PC-3 (cell line): ENCODE measurements at regions not wholly inside any gene's neighbourhood (a gene's known extent, or its start where the extent isn't known, plus 50 kb on each side); places are given as distances from the start of the nearest gene placed in this dataset.

Experiments
- ATAC-seq: fragments of 200-7000 bp; cut with Tn5 transposase; 2 replicates; pipeline ENCODE4 v1.9.1; 2020; ENCODE audit warnings: mild to moderate bottlenecking, moderate library complexity
- BruUV-seq: library from RNA; stranded (reverse); fragments of 400-500 nt; replicated peaks from 2 replicates; lab custom pipeline; 2021; lab: Mats Ljungman, UMichigan
- CTCF ChIA-PET: fragments of 300-600 bp; sonication (Branson Sonifier 250); formaldehyde crosslinking; loops from one replicate; lab custom pipeline; 2022; ENCODE audit warnings: antibody characterized with exemption; lab: Charles Lee
- POLR2A ChIA-PET: fragments of 300-600 bp; sonication (Branson Sonifier 250); formaldehyde crosslinking; loops from one replicate; lab custom pipeline; 2022; ENCODE audit warnings: antibody characterized with exemption; ENCODE audit not compliant: unreplicated experiment; lab: Charles Lee
- DNase-seq: peaks from one replicate; pipeline ENCODE4 v3.0.0-alpha.2; 2015
- H2AFZ ChIP-seq: fragments of 300-600 bp; sonication (generic); 2 replicates; pipeline ENCODE4 v1.6.0; 2016; ENCODE audit warnings: antibody characterized with exemption, low read length
- H3F3A ChIP-seq: fragments of 300-600 bp; sonication (generic); one replicate; pipeline ENCODE4 v1.6.0; 2017; ENCODE audit warnings: antibody characterized with exemption, low read length, control low read depth, mild to moderate bottlenecking; ENCODE audit not compliant: unreplicated experiment
- H3K27ac ChIP-seq: fragments of 300-600 bp; sonication (generic); 2 replicates; pipeline ENCODE4 v1.5.1; 2016; ENCODE audit warnings: mild to moderate bottlenecking, low read length
- H3K27me3 ChIP-seq: fragments of 300-600 bp; sonication (generic); 2 replicates; pipeline ENCODE4 v1.6.1; 2016; ENCODE audit warnings: low read length, mixed read lengths
- H3K36me3 ChIP-seq: fragments of 300-600 bp; sonication (generic); 2 replicates; pipeline ENCODE4 v1.6.1; 2016; ENCODE audit warnings: low read depth, mixed run types, low read length, mixed read lengths
- H3K4me1 ChIP-seq: fragments of 300-600 bp; sonication (generic); 2 replicates; pipeline ENCODE4 v1.5.1; 2016; ENCODE audit warnings: low read length; ENCODE audit not compliant: insufficient read depth
- H3K4me2 ChIP-seq: fragments of 300-600 bp; sonication (generic); 2 replicates; pipeline ENCODE4 v1.6.0; 2016; ENCODE audit warnings: low read length
- H3K4me3 ChIP-seq: fragments of 300-600 bp; sonication (generic); 2 replicates; pipeline ENCODE4 v1.5.1; 2016; ENCODE audit warnings: mild to moderate bottlenecking, low read length, mixed read lengths
- H3K79me2 ChIP-seq: fragments of 300-600 bp; sonication (generic); 2 replicates; pipeline ENCODE4 v1.6.1; 2017; ENCODE audit warnings: low read length, mixed read lengths
- H3K9ac ChIP-seq: fragments of 300-600 bp; sonication (generic); 2 replicates; pipeline ENCODE4 v1.6.0; 2016; ENCODE audit warnings: mild to moderate bottlenecking, low read length
- H3K9me2 ChIP-seq: fragments of 300-600 bp; sonication (generic); replicated peaks from 2 replicates; pipeline ENCODE4 v1.6.1; 2016; ENCODE audit warnings: mixed run types, low read length, mixed read lengths
- H3K9me3 ChIP-seq: fragments of 300-600 bp; sonication (generic); 2 replicates; pipeline ENCODE4 v1.6.1; 2016; ENCODE audit warnings: low read length, mixed read lengths
- H4K20me1 ChIP-seq: fragments of 300-600 bp; sonication (generic); 2 replicates; pipeline ENCODE4 v1.6.1; 2016; ENCODE audit warnings: low read length, mixed read lengths
- CTCF ChIP-seq: fragments of 300-600 bp; sonication (generic); conservative IDR thresholded peaks from 2 replicates; pipeline ENCODE4 v1.5.1; 2017; ENCODE audit warnings: antibody characterized with exemption, low read depth, mild to moderate bottlenecking, low read length
- EZH2 ChIP-seq: fragments of 300-600 bp; sonication (generic); IDR thresholded peaks from one replicate; pipeline ENCODE4 v1.6.1; 2017; ENCODE audit warnings: antibody characterized with exemption, mild to moderate bottlenecking, low read length; ENCODE audit not compliant: unreplicated experiment
- EZH2phosphoT487 ChIP-seq: fragments of 300-600 bp; sonication (generic); IDR thresholded peaks from 2 replicates; pipeline ENCODE4 v1.6.1; 2018; ENCODE audit warnings: mild to moderate bottlenecking, antibody characterized with exemption, low read length, borderline replicate concordance
- intact Hi-C: fragments of 100-400 bp; cut with micrococcal nuclease; formaldehyde crosslinking; loops from 2 replicates; pipeline ENCODE4 v1.9.0; 2023

GRCh38 chr16:51636920-51637769 lies 486.1 kb upstream of the SALL1 start:
- no peak overlapping the region for H2AFZ ChIP-seq
- H3F3A ChIP-seq: no peaks in the 10 kb centered on the region
- CTCF ChIA-PET: no interaction called here
- no peak overlapping the region for H3K4me2 ChIP-seq
- no peaks in the 10 kb centered on the region for H3K9me3 ChIP-seq
- no peaks in the 10 kb centered on the region for H3K9me2 ChIP-seq
- TF ChIP-seq EZH2 (no peak), CTCF (no peak), EZH2phosphoT487 (no peak)
- no peaks in the 10 kb centered on the region for H3K79me2 ChIP-seq
- BruUV-seq: no TSS peak
- no peaks in the 10 kb centered on the region for H3K27me3 ChIP-seq
- H4K20me1 ChIP-seq: no peaks in the 10 kb centered on the region
- H3K27ac ChIP-seq: no peak overlapping the region
- H3K36me3 ChIP-seq: no peaks in the 10 kb centered on the region
- no peak overlapping the region for H3K4me3 ChIP-seq
- H3K9ac ChIP-seq: no peak overlapping the region
- DNase-seq (peak; percentile 6), ATAC-seq (no peak)
- POLR2A ChIA-PET: no interaction called here
- intact Hi-C loops: no loop called here
- H3K4me1 ChIP-seq: no peaks in the 10 kb centered on the region

GRCh38 chr16:51635181-51635580 lies 484.1 kb upstream of the SALL1 start:
- no peak overlapping the region for H3K9ac ChIP-seq
- H4K20me1 ChIP-seq: no peaks in the 10 kb centered on the region
- H3K79me2 ChIP-seq: no peaks in the 10 kb centered on the region
- H3K4me1 ChIP-seq: no peaks in the 10 kb centered on the region
- no peaks in the 10 kb centered on the region for H3K9me3 ChIP-seq
- H3K27ac ChIP-seq: no peak overlapping the region
- no peaks in the 10 kb centered on the region for H3F3A ChIP-seq
- POLR2A ChIA-PET: no interaction called here
- no TSS peak for BruUV-seq
- no peaks in the 10 kb centered on the region for H3K27me3 ChIP-seq
- intact Hi-C loops: no loop called here
- CTCF ChIA-PET: no interaction called here
- H3K4me3 ChIP-seq: no peak overlapping the region
- DNase-seq (no peak), ATAC-seq (no peak)
- no peak overlapping the region for H2AFZ ChIP-seq
- no peaks in the 10 kb centered on the region for H3K9me2 ChIP-seq
- H3K36me3 ChIP-seq: no peaks in the 10 kb centered on the region
- TF ChIP-seq CTCF: no peak
- no peak for TF ChIP-seq EZH2
- TF ChIP-seq EZH2phosphoT487: no peak
- H3K4me2 ChIP-seq: no peak overlapping the region

GRCh38 chr16:51630076-51630475 lies 479.0 kb upstream of the SALL1 start:
- no peaks in the 10 kb centered on the region for H3K4me1 ChIP-seq
- H3K4me2 ChIP-seq: no peak overlapping the region
- DNase-seq (no peak), ATAC-seq (no peak)
- no peak overlapping the region for H3K27ac ChIP-seq
- BruUV-seq: no TSS peak
- no peaks in the 10 kb centered on the region for H3K9me3 ChIP-seq
- no peak overlapping the region for H2AFZ ChIP-seq
- ChIA-PET CTCF (no interaction called here), POLR2A (no interaction called here)
- H4K20me1 ChIP-seq: no peaks in the 10 kb centered on the region
- no peak overlapping the region for H3K4me3 ChIP-seq
- no peaks in the 10 kb centered on the region for H3K9me2 ChIP-seq
- intact Hi-C loops: no loop called here
- no peak overlapping the region for H3K9ac ChIP-seq
- H3F3A ChIP-seq: no peaks in the 10 kb centered on the region
- no peaks in the 10 kb centered on the region for H3K27me3 ChIP-seq
- no peaks in the 10 kb centered on the region for H3K36me3 ChIP-seq
- TF ChIP-seq EZH2phosphoT487: no peak
- no peak for TF ChIP-seq CTCF
- TF ChIP-seq EZH2: no peak
- no peaks in the 10 kb centered on the region for H3K79me2 ChIP-seq
